GM23248 (cell line): ENCODE measurements at regions not wholly inside any gene's neighbourhood (a gene's known extent, or its start where the extent isn't known, plus 50 kb on each side); places are given as distances from the start of the nearest gene placed in this dataset.

ENCODE experiments used
- DNase-seq: peaks from one replicate; pipeline ENCODE4 v3.0.0-alpha.2; 2015
- H2AFZ ChIP-seq: fragments of 200-600 bp; sonication (generic); 2 replicates; pipeline ENCODE4 v1.6.1; 2016; ENCODE audit warnings: antibody characterized with exemption
- H3F3A ChIP-seq: fragments of 200-600 bp; sonication (generic); 2 replicates; pipeline ENCODE4 v1.6.1; 2016; ENCODE audit warnings: mild to moderate bottlenecking, antibody characterized with exemption, mixed run types; ENCODE audit not compliant: insufficient read depth
- H3K27ac ChIP-seq: fragments of 200-600 bp; sonication (generic); 2 replicates; pipeline ENCODE4 v1.5.1; 2016; ENCODE audit warnings: mild to moderate bottlenecking
- H3K27me3 ChIP-seq: fragments of 200-600 bp; sonication (generic); replicated peaks from 2 replicates; pipeline ENCODE4 v1.6.1; 2016; ENCODE audit warnings: mild to moderate bottlenecking; ENCODE audit not compliant: insufficient read depth
- H3K36me3 ChIP-seq: fragments of 200-600 bp; sonication (generic); 2 replicates; pipeline ENCODE4 v1.6.1; 2016; ENCODE audit warnings: low read depth, mild to moderate bottlenecking
- H3K4me1 ChIP-seq: fragments of 200-600 bp; sonication (generic); 2 replicates; pipeline ENCODE4 v1.6.1; 2016; ENCODE audit warnings: mild to moderate bottlenecking; ENCODE audit not compliant: insufficient read depth
- H3K4me2 ChIP-seq: fragments of 200-600 bp; sonication (generic); one replicate; pipeline ENCODE4 v1.6.1; 2016; ENCODE audit warnings: mild to moderate bottlenecking; ENCODE audit not compliant: unreplicated experiment
- H3K4me3 ChIP-seq: fragments of 200-600 bp; sonication (generic); 2 replicates; pipeline ENCODE4 v1.5.1; 2016; ENCODE audit warnings: mild to moderate bottlenecking
- H3K79me2 ChIP-seq: fragments of 200-600 bp; sonication (generic); 2 replicates; pipeline ENCODE4 v1.6.1; 2016; ENCODE audit warnings: mild to moderate bottlenecking; ENCODE audit not compliant: insufficient read depth
- H3K9ac ChIP-seq: fragments of 200-600 bp; sonication (generic); 2 replicates; pipeline ENCODE4 v1.6.1; 2016; ENCODE audit warnings: mild to moderate bottlenecking
- H3K9me2 ChIP-seq: fragments of 200-600 bp; sonication (generic); 2 replicates; pipeline ENCODE4 v1.6.1; 2016; ENCODE audit warnings: mixed run types, mild to moderate bottlenecking, moderate library complexity; ENCODE audit not compliant: insufficient read depth
- H3K9me3 ChIP-seq: fragments of 200-600 bp; sonication (generic); one replicate; pipeline ENCODE4 v1.6.1; 2017; ENCODE audit warnings: low read depth
- H4K20me1 ChIP-seq: fragments of 200-600 bp; sonication (generic); 2 replicates; pipeline ENCODE4 v1.6.0; 2016; ENCODE audit not compliant: insufficient read depth
- EZH2 ChIP-seq: fragments of 200-600 bp; sonication (generic); IDR thresholded peaks from 2 replicates; pipeline ENCODE4 v1.6.1; 2018; ENCODE audit warnings: antibody characterized with exemption, mild to moderate bottlenecking; ENCODE audit not compliant: insufficient read depth, poor library complexity, severe bottlenecking
- EZH2phosphoT487 ChIP-seq: fragments of 200-600 bp; sonication (generic); IDR thresholded peaks from 2 replicates; pipeline ENCODE4 v1.6.1; 2018; ENCODE audit warnings: antibody characterized with exemption, moderate library complexity, mild to moderate bottlenecking, low read depth; ENCODE audit not compliant: insufficient read depth
- WGBS, 2 experiments: methylation state at CpG; one replicate each; pipeline ENCODE4 v1.1.6; 2015 to 2017; ENCODE audit warnings: low lambda C conversion rate in 2 of 2, low coverage in 1 of 2; ENCODE audit errors: missing lambda C conversion rate in 2 of 2; 5-methylcytosine and 5-hydroxymethylcytosine counted together
- in situ Hi-C: fragments of 300-500 bp; cut with MboI; formaldehyde crosslinking; loops from 2 replicates; pipeline ENCODE4 v1.15.0; 2020

DNA sequence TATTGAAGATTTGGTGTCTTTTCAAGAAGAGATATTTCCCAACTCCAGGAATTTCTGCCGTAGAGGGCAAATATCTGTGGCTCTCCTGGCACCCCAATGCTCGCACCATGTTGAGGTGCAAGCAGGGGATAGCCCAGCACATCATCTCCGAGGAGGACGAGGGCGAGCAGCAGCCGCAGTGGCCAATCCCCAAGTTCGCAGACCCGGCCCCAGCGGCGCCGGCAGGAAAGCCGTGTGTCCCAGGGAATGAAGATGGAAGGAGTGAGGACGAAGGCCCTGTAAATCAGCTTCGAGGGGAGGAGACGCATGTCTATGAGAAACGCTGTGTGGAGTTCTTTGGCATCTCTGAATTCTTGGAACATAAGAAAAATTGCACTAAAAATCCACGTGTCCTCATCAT lies 213.4 kb upstream of the UBE2E2 start:
- Histone ChIP-seq H3K4me3 (no peak overlapping the region), H3K4me1 (no peaks in the 10 kb centered on the region), H3K9me2 (no peaks in the 10 kb centered on the region), H3K9me3 (no peaks in the 10 kb centered on the region), H2AFZ (no peak overlapping the region), H3K4me2 (no peak overlapping the region), H3K27me3 (peaks cover 7% of the 10 kb centered on the region; the same call in 1 of the 2 replicates), H3K79me2 (no peaks in the 10 kb centered on the region), H4K20me1 (no peaks in the 10 kb centered on the region), H3K9ac (no peak overlapping the region), H3K36me3 (no peaks in the 10 kb centered on the region), H3F3A (no peaks in the 10 kb centered on the region), H3K27ac (no peak overlapping the region)
- TF ChIP-seq EZH2 (no peak), EZH2phosphoT487 (no peak)
- 78 to 79% methylated on average over 15 to 17 of the region's 17 CpGs for WGBS, 2 experiments
- DNase-seq: no peak
- in situ Hi-C loops: no loop called here

DNA sequence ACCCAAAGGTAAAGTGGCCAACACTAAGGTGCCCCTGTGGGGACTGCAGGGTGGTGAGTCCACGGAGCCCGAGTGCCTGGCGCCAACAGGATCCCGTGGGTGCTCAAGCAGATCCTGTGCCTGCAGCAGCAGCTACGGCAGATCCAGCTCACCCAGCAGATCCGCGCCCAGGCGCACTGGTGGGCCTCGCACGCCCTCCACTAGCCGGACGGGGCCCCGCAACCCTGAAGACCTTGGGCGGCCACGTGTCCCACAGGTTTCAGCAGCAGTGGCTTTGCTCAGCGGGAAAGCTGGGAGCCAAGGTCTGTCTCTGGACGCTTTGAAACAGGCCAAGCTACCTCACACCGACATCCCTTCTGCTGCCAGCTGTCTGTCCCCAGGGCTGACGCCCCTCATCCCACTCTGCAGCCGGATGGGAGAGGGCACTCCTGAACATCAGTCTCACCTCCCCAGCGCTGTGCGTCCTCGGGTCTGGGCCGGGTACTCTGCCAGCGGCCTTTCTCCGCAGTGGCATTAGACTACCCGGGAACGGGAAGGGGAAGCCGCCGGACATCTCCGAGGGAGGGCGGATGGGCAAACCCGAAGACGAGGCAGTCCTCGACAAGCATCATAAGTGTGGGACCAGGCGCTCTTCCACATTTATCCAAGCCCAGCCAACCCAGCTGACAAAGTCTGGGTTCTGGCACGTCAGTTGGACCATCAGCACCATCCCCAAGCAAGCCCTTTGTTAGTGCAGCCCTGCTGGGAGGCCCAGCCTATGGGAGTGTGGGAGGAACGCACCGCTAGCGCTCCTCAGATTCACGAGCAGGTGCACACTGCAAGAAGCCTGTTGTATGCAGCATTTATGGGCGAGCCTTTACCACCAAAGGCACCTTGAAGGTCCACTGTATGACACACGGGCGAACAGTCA lies 212.6 kb upstream of the UBE2E2 start:
- Histone ChIP-seq H4K20me1 (no peaks in the 10 kb centered on the region), H3K9me3 (no peaks in the 10 kb centered on the region), H3K4me2 (no peak overlapping the region), H3K79me2 (no peaks in the 10 kb centered on the region), H3K27me3 (peaks cover 7% of the 10 kb centered on the region; the same call in 1 of the 2 replicates), H3K27ac (no peak overlapping the region), H3F3A (no peaks in the 10 kb centered on the region), H2AFZ (no peak overlapping the region), H3K9ac (no peak overlapping the region), H3K36me3 (no peaks in the 10 kb centered on the region), H3K9me2 (no peaks in the 10 kb centered on the region), H3K4me3 (no peak overlapping the region), H3K4me1 (no peaks in the 10 kb centered on the region)
- DNase-seq: no peak
- WGBS, 2 experiments: 84 to 87% methylated on average over 42 to 44 of the region's 44 CpGs
- TF ChIP-seq EZH2phosphoT487: no peak
- no peak for TF ChIP-seq EZH2
- in situ Hi-C loops: no loop called here

GRCh38 chr3:22994781-22995180 lies 208.3 kb upstream of the UBE2E2 start:
- TF ChIP-seq EZH2phosphoT487 (no peak), EZH2 (no peak)
- Histone ChIP-seq H4K20me1 (no peaks in the 10 kb centered on the region), H3K9me3 (no peaks in the 10 kb centered on the region), H3K4me2 (no peak overlapping the region), H3F3A (no peaks in the 10 kb centered on the region), H3K36me3 (no peaks in the 10 kb centered on the region), H3K9me2 (no peaks in the 10 kb centered on the region), H3K4me1 (no peaks in the 10 kb centered on the region), H3K79me2 (no peaks in the 10 kb centered on the region), H3K27me3 (0 out of 2 replicates have a peak, but pooled peaks cover 7% of the 10 kb centered on the region), H3K9ac (no peak overlapping the region), H3K4me3 (no peak overlapping the region), H3K27ac (no peak overlapping the region), H2AFZ (no peak overlapping the region)
- in situ Hi-C loops: no loop called here
- DNase-seq: no peak
- 56 to 62% methylated on average over 2 of the region's 2 CpGs for WGBS, 2 experiments

DNA sequence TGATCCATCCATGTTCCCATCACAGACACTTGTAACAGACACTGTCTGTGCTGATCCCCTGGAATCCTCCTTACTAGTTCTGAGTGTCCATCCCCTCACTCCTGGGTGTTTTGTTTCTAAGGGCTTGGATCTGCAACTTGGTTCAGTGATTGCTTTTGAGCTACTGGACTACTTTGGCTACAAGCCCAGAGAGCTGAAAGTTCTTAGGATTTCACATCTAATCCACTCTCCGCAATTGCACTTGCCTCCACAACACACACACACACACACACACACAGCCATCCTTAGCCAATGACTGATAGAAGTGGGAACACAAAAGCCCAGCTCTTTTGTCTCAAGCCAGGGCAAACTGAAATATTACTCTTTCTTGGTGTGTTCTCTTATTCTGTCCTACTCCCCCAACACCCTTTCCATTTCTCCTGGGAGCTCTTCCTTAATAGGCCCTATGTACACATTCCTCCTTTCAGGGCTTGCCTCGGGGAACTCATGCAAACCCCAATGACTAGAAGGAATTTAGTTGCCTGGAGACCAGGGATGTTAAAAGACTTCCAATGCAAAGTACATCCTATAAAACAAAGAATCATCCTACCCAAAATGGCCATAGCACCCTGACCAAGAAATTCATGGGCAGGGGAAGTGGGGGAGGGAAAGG lies 206.1 kb upstream of the UBE2E2 start:
- H3K4me2 ChIP-seq: no peak overlapping the region
- H3K4me1 ChIP-seq: no peaks in the 10 kb centered on the region
- H3K9ac ChIP-seq: no peak overlapping the region
- WGBS, 2 experiments: 33 to 34% methylated on average over 2 of the region's 2 CpGs
- H3K4me3 ChIP-seq: no peak overlapping the region
- H4K20me1 ChIP-seq: no peaks in the 10 kb centered on the region
- H3K9me2 ChIP-seq: no peaks in the 10 kb centered on the region
- no peaks in the 10 kb centered on the region for H3K79me2 ChIP-seq
- no peaks in the 10 kb centered on the region for H3K36me3 ChIP-seq
- no peaks in the 10 kb centered on the region for H3K9me3 ChIP-seq
- no peak overlapping the region for H3K27ac ChIP-seq
- TF ChIP-seq EZH2 (no peak), EZH2phosphoT487 (no peak)
- DNase-seq: no peak
- no peaks in the 10 kb centered on the region for H3F3A ChIP-seq
- in situ Hi-C loops: no loop called here
- no peak overlapping the region for H2AFZ ChIP-seq
- 0 out of 2 replicates have a peak, but pooled peaks cover 7% of the 10 kb centered on the region for H3K27me3 ChIP-seq
